Left ventricle myocardium inferior (tissue), 1 donor: ENCODE measurements at regions not wholly inside any gene's neighbourhood (a gene's known extent, or its start where the extent isn't known, plus 50 kb on each side); places are given as distances from the start of the nearest gene placed in this dataset.

Experiments
- DNase-seq: peaks from one replicate; pipeline ENCODE4 v3.0.0-alpha.2; 2020
- H3K27ac ChIP-seq: fragments of 200-600 bp; replicated peaks from 2 replicates; pipeline ENCODE4 v1.8.0; 2021
- H3K27me3 ChIP-seq: fragments of 200-600 bp; 2 replicates; pipeline ENCODE4 v1.8.0; 2021; ENCODE audit warnings: low read depth
- H3K36me3 ChIP-seq: fragments of 200-600 bp; 2 replicates; pipeline ENCODE4 v1.8.0; 2021
- H3K4me1 ChIP-seq: fragments of 200-600 bp; 2 replicates; pipeline ENCODE4 v1.8.0; 2021
- H3K4me3 ChIP-seq: fragments of 200-600 bp; 2 replicates; pipeline ENCODE4 v1.8.0; 2021; ENCODE audit warnings: mild to moderate bottlenecking, moderate library complexity
- H3K9me3 ChIP-seq: fragments of 200-600 bp; replicated peaks from 2 replicates; pipeline ENCODE4 v1.8.0; 2021
- intact Hi-C: fragments of 100-400 bp; cut with micrococcal nuclease; formaldehyde crosslinking; loops from one replicate; pipeline ENCODE4 v1.11.0; 2022
- TF ChIP-seq, protein P1 (sequence below): fragments of 200-600 bp; IDR thresholded peaks from 2 replicates; pipeline ENCODE4 v1.8.0; 2021; ENCODE audit warnings: antibody characterized with exemption, mild to moderate bottlenecking, borderline replicate concordance
- donor health status: DM: no; HTN: yes; CAD: no; lungs with severe emphysema.

DNA sequence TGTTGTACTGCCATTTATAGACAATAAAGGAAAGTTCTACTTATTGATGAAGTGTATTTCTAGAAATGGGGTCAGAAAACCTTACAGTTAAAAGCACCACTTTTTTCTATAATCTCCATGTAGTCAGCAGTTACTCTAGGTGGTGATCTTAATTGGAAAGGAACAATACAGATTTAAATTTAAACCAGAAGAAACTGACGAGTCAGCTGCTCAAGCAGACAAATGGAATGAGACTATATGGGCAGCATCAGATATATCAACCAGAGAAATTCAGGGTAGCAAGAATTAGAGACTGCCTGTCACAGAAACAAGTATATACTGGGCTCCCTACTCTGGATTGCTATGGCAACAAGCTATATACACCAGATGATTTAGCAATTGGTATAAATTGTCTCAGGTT lies 99.6 kb upstream of the SCG2 start:
- H3K4me1 ChIP-seq, result no peaks in the 10 kb centered on the region
- H3K27ac ChIP-seq, result no peak overlapping the region
- TF ChIP-seq, protein P1, sequence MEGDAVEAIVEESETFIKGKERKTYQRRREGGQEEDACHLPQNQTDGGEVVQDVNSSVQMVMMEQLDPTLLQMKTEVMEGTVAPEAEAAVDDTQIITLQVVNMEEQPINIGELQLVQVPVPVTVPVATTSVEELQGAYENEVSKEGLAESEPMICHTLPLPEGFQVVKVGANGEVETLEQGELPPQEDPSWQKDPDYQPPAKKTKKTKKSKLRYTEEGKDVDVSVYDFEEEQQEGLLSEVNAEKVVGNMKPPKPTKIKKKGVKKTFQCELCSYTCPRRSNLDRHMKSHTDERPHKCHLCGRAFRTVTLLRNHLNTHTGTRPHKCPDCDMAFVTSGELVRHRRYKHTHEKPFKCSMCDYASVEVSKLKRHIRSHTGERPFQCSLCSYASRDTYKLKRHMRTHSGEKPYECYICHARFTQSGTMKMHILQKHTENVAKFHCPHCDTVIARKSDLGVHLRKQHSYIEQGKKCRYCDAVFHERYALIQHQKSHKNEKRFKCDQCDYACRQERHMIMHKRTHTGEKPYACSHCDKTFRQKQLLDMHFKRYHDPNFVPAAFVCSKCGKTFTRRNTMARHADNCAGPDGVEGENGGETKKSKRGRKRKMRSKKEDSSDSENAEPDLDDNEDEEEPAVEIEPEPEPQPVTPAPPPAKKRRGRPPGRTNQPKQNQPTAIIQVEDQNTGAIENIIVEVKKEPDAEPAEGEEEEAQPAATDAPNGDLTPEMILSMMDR, result no peak
- no peaks in the 10 kb centered on the region for H3K9me3 ChIP-seq
- intact Hi-C loops, result no loop called here
- no peaks in the 10 kb centered on the region for H3K36me3 ChIP-seq
- no peaks in the 10 kb centered on the region for H3K27me3 ChIP-seq
- no peak overlapping the region for H3K4me3 ChIP-seq
- DNase-seq, result no peak

DNA sequence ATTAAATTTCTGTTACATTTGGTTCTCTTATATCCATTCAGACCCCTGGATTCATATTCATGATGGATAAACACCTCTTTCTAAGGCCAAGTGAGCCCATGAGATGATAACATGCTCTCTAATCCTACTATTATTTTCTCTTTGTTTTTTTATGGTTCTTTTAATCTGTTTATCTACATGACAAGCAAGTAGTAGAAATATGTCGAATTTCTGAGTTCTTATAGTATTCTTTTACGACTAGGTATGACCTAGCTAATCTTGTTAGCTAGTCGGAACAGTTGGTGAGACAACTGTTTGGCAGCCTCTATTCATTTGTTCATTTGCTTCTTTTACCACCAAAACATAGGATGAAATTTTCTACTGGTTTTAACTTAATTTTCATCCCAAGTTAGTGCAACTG lies 98.1 kb upstream of the SCG2 start:
- intact Hi-C loops, result no loop called here
- H3K4me3 ChIP-seq, result no peak overlapping the region
- DNase-seq, result no peak
- no peaks in the 10 kb centered on the region for H3K9me3 ChIP-seq
- H3K27me3 ChIP-seq, result no peaks in the 10 kb centered on the region
- H3K4me1 ChIP-seq, result no peaks in the 10 kb centered on the region
- no peaks in the 10 kb centered on the region for H3K36me3 ChIP-seq
- H3K27ac ChIP-seq, result no peak overlapping the region
- TF ChIP-seq, protein P1, result no peak

DNA sequence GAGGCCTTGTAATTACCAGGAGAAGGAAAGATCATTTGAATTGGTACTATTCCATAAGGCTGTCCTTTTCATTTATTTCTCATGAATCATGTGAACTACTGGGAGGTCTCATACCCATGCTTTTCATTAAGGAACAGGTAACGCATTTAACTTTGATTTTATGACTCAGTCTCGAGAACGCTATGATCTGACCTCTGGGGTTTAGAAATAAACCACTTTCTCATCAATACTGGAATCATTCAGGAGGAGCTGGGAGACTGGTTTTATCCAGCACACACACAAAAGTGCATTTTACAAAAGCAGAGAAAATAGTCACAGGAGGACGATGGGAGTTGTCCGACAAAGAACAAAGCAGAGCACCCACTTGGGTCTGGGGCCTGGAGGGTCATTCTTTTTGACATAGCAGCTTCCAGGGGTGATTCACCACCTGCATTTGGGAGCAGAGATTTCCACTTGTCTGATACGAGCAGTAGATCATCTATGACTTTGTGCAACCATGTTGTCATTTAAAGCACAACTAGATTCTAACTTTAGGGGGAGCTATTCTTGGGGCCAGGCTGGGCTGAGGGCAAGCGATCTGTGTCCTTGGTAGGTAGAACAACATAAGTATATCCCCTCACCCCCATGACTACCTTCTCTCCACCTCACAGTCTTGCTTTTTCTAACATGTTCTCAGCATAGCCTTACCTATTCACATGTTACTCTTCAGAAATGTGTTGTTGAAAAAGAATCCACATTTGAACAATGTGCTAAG lies 95.9 kb upstream of the SCG2 start:
- no peaks in the 10 kb centered on the region for H3K4me1 ChIP-seq
- no peak overlapping the region for H3K27ac ChIP-seq
- intact Hi-C loops, result no loop called here
- TF ChIP-seq, protein P1, result no peak
- no peak overlapping the region for H3K4me3 ChIP-seq
- H3K9me3 ChIP-seq, result no peaks in the 10 kb centered on the region
- DNase-seq, result no peak
- peaks cover 4% of the 10 kb centered on the region for H3K27me3 ChIP-seq
- no peaks in the 10 kb centered on the region for H3K36me3 ChIP-seq

DNA sequence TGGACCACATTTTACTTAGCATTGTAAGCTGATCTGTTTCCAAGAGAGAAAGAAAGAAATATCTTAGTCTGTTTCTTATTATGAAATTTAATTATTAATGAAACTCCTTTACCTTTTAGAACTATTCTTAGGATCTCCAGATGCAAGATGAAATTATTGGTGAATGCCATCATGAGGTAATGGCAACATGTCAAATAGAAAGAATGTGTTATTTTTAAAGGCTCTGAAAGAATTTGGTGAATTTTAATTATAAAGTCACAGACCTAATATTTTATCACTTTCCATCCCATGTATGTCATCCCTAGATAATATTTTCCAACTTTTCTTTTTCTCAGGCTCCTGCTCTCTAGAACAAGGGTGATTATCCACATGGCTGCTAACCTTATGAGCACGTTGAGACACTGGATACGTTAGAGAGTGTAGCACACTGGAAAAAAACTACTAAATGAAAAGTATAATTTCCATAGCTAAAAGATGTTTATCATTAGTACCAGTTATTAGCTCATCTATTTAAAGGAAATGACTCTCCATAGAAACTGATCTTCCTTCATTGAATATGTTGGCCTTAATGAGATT lies 95.2 kb upstream of the SCG2 start:
- H3K4me3 ChIP-seq, result no peak overlapping the region
- intact Hi-C loops, result no loop called here
- no peak overlapping the region for H3K27ac ChIP-seq
- TF ChIP-seq, protein P1, result no peak
- H3K27me3 ChIP-seq, result peaks cover 10% of the 10 kb centered on the region
- peaks cover 2% of the 10 kb centered on the region for H3K4me1 ChIP-seq
- no peak for DNase-seq
- H3K36me3 ChIP-seq, result no peaks in the 10 kb centered on the region
- H3K9me3 ChIP-seq, result no peaks in the 10 kb centered on the region

DNA sequence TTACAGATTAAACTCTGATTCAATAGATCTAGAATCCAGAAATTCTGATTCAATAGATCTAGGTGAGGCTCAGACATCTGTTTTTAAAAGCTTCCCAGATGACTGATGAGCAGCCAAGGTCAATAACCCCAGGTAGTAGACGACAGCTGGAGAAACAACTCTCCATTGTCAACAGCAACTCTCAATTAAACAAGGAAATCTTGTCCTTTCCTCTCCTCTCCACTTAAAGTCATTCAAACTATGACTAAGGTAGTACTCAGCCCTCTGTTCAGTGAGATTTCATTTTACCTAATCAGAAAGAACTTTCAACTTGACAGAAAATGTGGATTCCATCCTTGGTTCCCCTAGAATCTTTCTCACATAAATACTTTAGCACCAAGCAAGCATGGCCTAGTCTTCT lies 94.6 kb upstream of the SCG2 start:
- no peak overlapping the region for H3K27ac ChIP-seq
- H3K4me3 ChIP-seq, result no peak overlapping the region
- no peaks in the 10 kb centered on the region for H3K9me3 ChIP-seq
- no peak for DNase-seq
- no peaks in the 10 kb centered on the region for H3K36me3 ChIP-seq
- TF ChIP-seq, protein P1, result no peak
- H3K4me1 ChIP-seq, result peaks cover 4% of the 10 kb centered on the region
- intact Hi-C loops, result no loop called here
- peaks cover 17% of the 10 kb centered on the region for H3K27me3 ChIP-seq
